ENCODE measurements at regions not wholly inside any gene's neighbourhood (a gene's known extent, or its start where the extent isn't known, plus 50 kb on each side); places are given as distances from the start of the nearest gene placed in this dataset.

- TF ChIP-seq POLR2A (IDR thresholded peaks at IDR 0.05; ENCODE audit: low read depth, low read length) (no peak), ZBTB40 (IDR thresholded peaks at IDR 0.05; ENCODE audit: borderline replicate concordance) (no peak), WRNIP1 (IDR thresholded peaks at IDR 0.05; ENCODE audit: borderline replicate concordance, low read depth, low read length) (no peak)
Observed at GRCh38 chr2:41936771-41937463, 110.9 kb upstream of the PKDCC start (continued).

- SMC1A ChIA-PET (ENCODE audit: uncharacterized antibody, unreplicated experiment): interaction anchor here (1.1 kb wide), 1 partner anchor 149 kb away, joined by 4 read pairs; no protein-coding TSS in a partner anchor
- H3K27me3 ChIP-seq (replicated peaks in 1 of 2; ENCODE audit: control insufficient read depth in 2 of 2, insufficient read depth in 2 of 2, low read length in 1 of 2): 0 out of 4 replicates have a peak, but pooled peaks cover 0 to 1% of the 10 kb centered on the region in 2 experiments
- intact Hi-C loops (cut with micrococcal nuclease; ENCODE audit: unreplicated experiment) (no loop called here), in situ Hi-C loops (cut with MboI) (no loop called here)
- H3K4me3 ChIP-seq: no peak overlapping the region
- no peaks in the 10 kb centered on the region for H3K9me3 ChIP-seq (replicated peaks; ENCODE audit: control insufficient read depth, insufficient read depth, low read length)
- RAD21 ChIA-PET (ENCODE audit: unreplicated experiment): no interaction called here
- H3K79me2 ChIP-seq (ENCODE audit: control insufficient read depth, insufficient read depth, low read length): no peaks in the 10 kb centered on the region
- no peak overlapping the region for H2AFZ ChIP-seq (ENCODE audit: control insufficient read depth, low read depth, low read length)
- no peak for FAIRE-seq
- ATAC-seq: no peak
- 49% methylated on average over 4 of the region's 5 CpGs for WGBS (ENCODE audit: insufficient coverage, insufficient replicate concordance, low lambda C conversion rate, missing lambda C conversion rate)
- no peaks in the 10 kb centered on the region for H3K36me3 ChIP-seq (ENCODE audit: control insufficient read depth in 2 of 2, insufficient read depth in 2 of 2, low read length in 1 of 2)
- H3K27ac ChIP-seq (ENCODE audit: control insufficient read depth, insufficient read depth): no peak overlapping the region
- H4K20me1 ChIP-seq (ENCODE audit: control insufficient read depth, insufficient read depth): no peaks in the 10 kb centered on the region
- no peak overlapping the region for H3K9ac ChIP-seq (ENCODE audit: control insufficient read depth, insufficient read depth, low read length)
- no peak for DNase-seq (ENCODE audit: low read depth, low spot score)
- H3K4me2 ChIP-seq (ENCODE audit: control insufficient read depth, insufficient read depth): no peak overlapping the region
- BruUV-seq (replicated peaks): no TSS peak
- peaks cover 5% of the 10 kb centered on the region for H3K4me1 ChIP-seq (ENCODE audit: control insufficient read depth, insufficient read depth, low read length)
- CTCF ChIA-PET: interaction anchor here (1.1 kb wide), 1 partner anchor 152 kb away, joined by 3 read pairs; no protein-coding TSS in a partner anchor
- POLR2A ChIA-PET: no interaction called here
- TF ChIP-seq ZNF384 (IDR thresholded peaks at IDR 0.05; ENCODE audit: borderline replicate concordance, low read depth, low read length) (no peak), CHD4 (IDR thresholded peaks at IDR 0.05) (no peak), ATF3 (IDR thresholded peaks at IDR 0.05; ENCODE audit: borderline replicate concordance, extremely low read depth, low read depth, low read length) (no peak), SPI1 (IDR thresholded peaks at IDR 0.05; ENCODE audit: borderline replicate concordance, insufficient read depth, low read depth, low read length) (no peak), ZNF24 (IDR thresholded peaks at IDR 0.05) (no peak), ASH2L (IDR thresholded peaks at IDR 0.05; ENCODE audit: borderline replicate concordance, low read depth) (no peak), ZBTB40 (IDR thresholded peaks at IDR 0.05; ENCODE audit: borderline replicate concordance) (no peak), TBL1XR1 (IDR thresholded peaks at IDR 0.05; ENCODE audit: low read depth, low read length) (no peak), SMC3 (IDR thresholded peaks at IDR 0.05; ENCODE audit: borderline replicate concordance, low read length) (no peak), RFX5 (IDR thresholded peaks at IDR 0.05; ENCODE audit: low read depth, low read length) (no peak), KDM1A (IDR thresholded peaks at IDR 0.05; ENCODE audit: borderline replicate concordance) (no peak)
Observed at GRCh38 chr2:41937464-41937906, 110.3 kb upstream of the PKDCC start.

All from GM12878 (cell line).